Stomach (tissue), 8 donors: ENCODE measurements at regions not wholly inside any gene's neighbourhood (a gene's known extent, or its start where the extent isn't known, plus 50 kb on each side); places are given as distances from the start of the nearest gene placed in this dataset.

Experiments
- DNase-seq, 2 donors: peaks; one replicate each; pipeline versions ENCODE4 v3.0.0 to v3.0.0-alpha.2; 2013 to 2019
- H3K27ac ChIP-seq, 5 donors: fragments of 200-600 bp in 4 of 5; sonication (generic) in 4 of 5; one replicate each; pipeline ENCODE4 v1.5.1; 2013 to 2019; ENCODE audit warnings: mild to moderate bottlenecking in 1 of 5, moderate library complexity in 1 of 5
- H3K27me3 ChIP-seq, 3 donors: fragments of 200-600 bp; sonication (generic); one replicate each; pipeline ENCODE4 v1.5.1; 2017 to 2019; ENCODE audit warnings: mixed run types in 1 of 3
- H3K36me3 ChIP-seq, 4 donors: fragments of 200-600 bp; sonication (generic); 1 replicate in 3 of 4; 2 replicates in 1 of 4; pipeline ENCODE4 v1.5.1; 2016 to 2019
- H3K4me1 ChIP-seq, 4 donors: fragments of 200-600 bp; sonication (generic); one replicate each; pipeline ENCODE4 v1.5.1; 2016 to 2019
- H3K4me3 ChIP-seq, 4 donors: fragments of 200-600 bp; sonication (generic) in 3 of 4; one replicate each; pipeline ENCODE4 v1.5.1; 2016 to 2019; ENCODE audit warnings: mild to moderate bottlenecking in 1 of 4
- H3K9me3 ChIP-seq, 4 donors: fragments of 200-600 bp; sonication (generic); one replicate each; pipeline ENCODE4 v1.5.1; 2016 to 2019
- EP300 ChIP-seq: sonication (generic); formaldehyde crosslinking; IDR thresholded peaks from one replicate; pipeline ENCODE4 v1.6.1; 2017; ENCODE audit warnings: antibody characterized with exemption
- POLR2A ChIP-seq, 4 donors: fragments of 450-650 bp; IDR thresholded peaks; one replicate each; pipeline ENCODE4 v1.6.1; 2016; ENCODE audit warnings: antibody characterized with exemption in 4 of 4, control low read depth in 2 of 4, mild to moderate bottlenecking in 1 of 4, moderate library complexity in 1 of 4
- POLR2AphosphoS5 ChIP-seq, 3 donors: sonication (generic); formaldehyde crosslinking; IDR thresholded peaks; one replicate each; pipeline ENCODE4 v1.6.1; 2016; ENCODE audit warnings: antibody characterized with exemption in 3 of 3
- WGBS, 5 donors: extraction: QIAGEN DNeasy Blood & Tissue Kit in 3 of 5; methylation state at CpG; one replicate each; pipeline versions ENCODE4 v1.1.5 to v1.1.7; 2013 to 2018; 5-methylcytosine and 5-hydroxymethylcytosine counted together
- intact Hi-C: fragments of 100-400 bp; cut with DNase I; formaldehyde crosslinking; loops from one replicate; pipeline ENCODE4 v1.15.1; 2023; ENCODE audit warnings: low total_unique reads
- TF ChIP-seq, protein P1 (sequence below), 7 experiments: fragments of 450-650 bp in 4 of 7; fragments of 200-600 bp in 3 of 7; sonication (generic) in 3 of 7; IDR thresholded peaks; one replicate each; pipeline ENCODE4 v1.5.1; 2016 to 2019; ENCODE audit warnings: antibody characterized with exemption in 7 of 7, control low read depth in 2 of 7, mild to moderate bottlenecking in 1 of 7
- donor health status: healthy with polysubstance abuse.
- donor health status: Bipolar disorder and iron deficiency.
- donor health status: healthy.

DNA sequence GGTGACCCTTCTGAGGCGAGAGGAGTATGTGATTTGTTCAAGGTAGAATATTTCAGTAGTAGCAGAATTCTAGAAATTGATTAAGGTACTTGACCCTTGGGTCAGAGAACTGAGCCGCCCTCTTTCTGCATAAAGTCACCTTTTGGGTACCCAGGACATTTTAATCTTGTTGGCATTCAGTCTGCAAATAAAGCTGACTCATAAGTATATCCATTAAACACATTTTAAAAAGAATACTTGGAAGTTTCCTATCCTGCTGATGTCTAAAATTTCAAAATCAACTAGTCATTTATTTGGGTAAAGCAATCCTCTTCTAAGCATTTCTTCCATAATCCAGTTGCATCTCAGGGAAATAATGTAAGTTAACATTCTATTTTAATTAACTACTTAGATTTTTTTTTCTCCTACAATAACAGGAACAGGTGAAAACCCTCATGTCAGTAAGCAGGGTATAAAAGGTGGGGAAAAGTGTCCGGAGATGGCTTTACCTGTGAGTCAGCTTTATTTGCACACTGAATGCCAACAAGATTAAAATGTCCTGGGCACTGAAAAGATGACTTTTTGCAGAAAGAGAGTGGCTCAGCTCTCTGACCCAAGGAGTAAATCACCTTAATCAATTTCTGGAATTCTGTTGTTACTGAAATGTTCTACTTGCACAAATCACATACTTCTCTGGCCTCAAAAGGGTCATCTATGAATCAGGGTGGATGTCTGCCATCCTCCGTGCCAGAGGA, 78.7 kb upstream of the ITGA6 start:
- intact Hi-C loops = no loop called here
- H3K36me3 ChIP-seq = no peaks in the 10 kb centered on the region
- TF ChIP-seq EP300 (no peak), POLR2A (IDR thresholded peaks at IDR 0.05) (no peak), POLR2AphosphoS5 (IDR thresholded peaks at IDR 0.05) (no peak)
- TF ChIP-seq, protein P1, sequence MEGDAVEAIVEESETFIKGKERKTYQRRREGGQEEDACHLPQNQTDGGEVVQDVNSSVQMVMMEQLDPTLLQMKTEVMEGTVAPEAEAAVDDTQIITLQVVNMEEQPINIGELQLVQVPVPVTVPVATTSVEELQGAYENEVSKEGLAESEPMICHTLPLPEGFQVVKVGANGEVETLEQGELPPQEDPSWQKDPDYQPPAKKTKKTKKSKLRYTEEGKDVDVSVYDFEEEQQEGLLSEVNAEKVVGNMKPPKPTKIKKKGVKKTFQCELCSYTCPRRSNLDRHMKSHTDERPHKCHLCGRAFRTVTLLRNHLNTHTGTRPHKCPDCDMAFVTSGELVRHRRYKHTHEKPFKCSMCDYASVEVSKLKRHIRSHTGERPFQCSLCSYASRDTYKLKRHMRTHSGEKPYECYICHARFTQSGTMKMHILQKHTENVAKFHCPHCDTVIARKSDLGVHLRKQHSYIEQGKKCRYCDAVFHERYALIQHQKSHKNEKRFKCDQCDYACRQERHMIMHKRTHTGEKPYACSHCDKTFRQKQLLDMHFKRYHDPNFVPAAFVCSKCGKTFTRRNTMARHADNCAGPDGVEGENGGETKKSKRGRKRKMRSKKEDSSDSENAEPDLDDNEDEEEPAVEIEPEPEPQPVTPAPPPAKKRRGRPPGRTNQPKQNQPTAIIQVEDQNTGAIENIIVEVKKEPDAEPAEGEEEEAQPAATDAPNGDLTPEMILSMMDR (IDR thresholded peaks at IDR 0.05) = no peak
- peak overlapping the region; percentile 25 to 45 (median 28) for H3K27ac ChIP-seq
- no peak overlapping the region for H3K4me3 ChIP-seq
- no peaks in the 10 kb centered on the region for H3K27me3 ChIP-seq
- WGBS, 5 donors = 36 to 71% (median 45%) methylated on average over 4 of the region's 4 CpGs
- DNase-seq = no peak
- H3K9me3 ChIP-seq = peaks cover 0 to 14% (median 8%) of the 10 kb centered on the region in 4 donors
- H3K4me1 ChIP-seq = peaks cover 12 to 43% (median 14%) of the 10 kb centered on the region in 4 donors

DNA sequence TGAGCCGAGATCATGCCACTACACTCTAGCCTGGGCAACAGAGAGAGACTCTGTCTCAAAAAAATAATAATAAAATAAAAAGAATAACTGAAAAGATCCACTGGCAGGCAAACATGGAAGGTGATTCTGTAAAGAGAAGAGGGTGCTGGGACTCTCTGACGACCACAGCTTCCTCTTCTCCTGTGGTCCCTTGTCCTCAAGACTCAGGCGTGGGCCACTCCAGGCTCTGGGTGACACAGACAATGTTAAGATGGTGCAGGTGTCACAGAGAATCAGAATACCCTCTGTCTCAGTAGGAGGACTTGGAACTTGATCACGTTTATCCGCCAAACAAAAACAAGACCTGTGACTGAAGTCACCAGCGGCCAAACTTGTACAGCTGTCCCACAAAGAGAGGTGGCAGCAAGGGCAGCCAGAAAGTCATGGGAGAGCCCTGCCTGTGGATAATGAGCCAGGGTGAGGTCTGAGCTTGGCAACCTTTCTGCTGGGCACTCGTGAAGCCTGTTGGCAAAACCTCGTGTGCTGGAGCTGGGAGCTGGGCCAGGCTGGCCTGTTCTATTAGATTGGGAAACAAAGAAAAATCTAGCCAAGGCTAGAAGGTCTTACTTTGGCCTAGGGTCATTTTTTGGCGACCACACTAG, 76.4 kb upstream of the ITGA6 start:
- TF ChIP-seq, protein P1 (IDR thresholded peaks at IDR 0.05) = peak in 2 of 7 experiments; percentile 8 to 47
- TF ChIP-seq EP300 (no peak), POLR2A (IDR thresholded peaks at IDR 0.05) (no peak), POLR2AphosphoS5 (IDR thresholded peaks at IDR 0.05) (peak in 2 of 3 donors; percentile 41 to 75)
- Histone ChIP-seq H3K36me3 (no peaks in the 10 kb centered on the region), H3K4me1 (peaks cover 13 to 49% (median 19%) of the 10 kb centered on the region in 4 donors), H3K27ac (peak overlapping the region; percentile 59 to 85 (median 76)), H3K9me3 (peaks cover 0 to 5% (median 0%) of the 10 kb centered on the region in 4 donors), H3K4me3 (no peak overlapping the region), H3K27me3 (no peaks in the 10 kb centered on the region)
- WGBS, 5 donors = 37 to 52% (median 45%) methylated on average over 9 of the region's 9 CpGs
- peak in 1 of 2 donors; percentile 94 for DNase-seq
- intact Hi-C loops = no loop called here

DNA sequence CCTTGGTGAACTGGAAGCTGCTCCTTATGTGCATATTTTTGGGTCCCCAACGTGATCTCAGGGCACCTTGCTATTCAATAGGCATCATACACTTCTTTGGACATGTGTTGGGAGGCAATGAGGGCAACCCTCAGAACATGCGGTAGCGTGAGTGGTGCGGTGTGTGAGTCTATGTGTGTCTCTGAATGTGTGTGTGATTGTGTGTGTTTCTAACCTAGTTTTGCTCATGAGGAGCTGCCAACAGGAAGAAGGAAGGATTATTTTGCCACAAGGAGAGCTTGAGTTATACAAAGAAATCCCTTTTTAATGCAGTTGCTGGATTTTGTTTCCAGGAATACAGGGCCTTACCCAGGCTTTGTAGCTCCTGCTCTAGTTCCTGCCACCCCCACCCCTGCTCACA, 75.8 kb upstream of the ITGA6 start:
- Histone ChIP-seq H3K27me3 (no peaks in the 10 kb centered on the region), H3K27ac (peak overlapping the region; percentile 59 to 85 (median 76)), H3K36me3 (no peaks in the 10 kb centered on the region), H3K9me3 (peaks cover 0 to 5% (median 0%) of the 10 kb centered on the region in 4 donors), H3K4me1 (peaks cover 13 to 49% (median 19%) of the 10 kb centered on the region in 4 donors), H3K4me3 (no peak overlapping the region)
- TF ChIP-seq POLR2A (IDR thresholded peaks at IDR 0.05) (no peak), POLR2AphosphoS5 (IDR thresholded peaks at IDR 0.05) (no peak), EP300 (no peak)
- TF ChIP-seq, protein P1 (IDR thresholded peaks at IDR 0.05) = no peak
- no peak for DNase-seq
- intact Hi-C loops = no loop called here
- 34 to 66% (median 55%) methylated on average over 4 of the region's 4 CpGs for WGBS, 5 donors

DNA sequence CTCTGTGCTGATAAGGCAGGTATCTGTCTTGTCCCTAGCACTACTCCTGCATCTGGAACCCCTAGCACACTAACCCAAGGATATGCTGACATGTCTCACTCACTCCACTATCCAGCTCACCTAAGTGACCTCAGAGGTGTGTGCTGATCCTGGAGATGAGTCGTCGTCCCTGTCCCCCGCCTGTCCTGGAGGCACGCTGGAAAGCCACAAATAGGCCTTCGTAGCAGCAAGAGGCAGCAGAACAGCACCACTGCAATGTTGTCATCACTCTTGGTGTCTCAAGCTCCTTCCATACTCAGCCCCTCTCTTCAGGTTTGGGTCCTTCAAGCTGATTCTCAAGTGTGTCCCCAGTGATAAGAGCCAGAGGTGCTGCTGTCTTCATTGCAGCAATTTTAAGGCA, 73.0 kb upstream of the ITGA6 start:
- TF ChIP-seq POLR2AphosphoS5 (IDR thresholded peaks at IDR 0.05) = no peak
- no peak for TF ChIP-seq EP300
- no peak for TF ChIP-seq POLR2A (IDR thresholded peaks at IDR 0.05)
- TF ChIP-seq, protein P1 (IDR thresholded peaks at IDR 0.05) = no peak
- DNase-seq = no peak
- Histone ChIP-seq H3K9me3 (no peaks in the 10 kb centered on the region), H3K4me1 (peaks cover 12 to 37% (median 14%) of the 10 kb centered on the region in 4 donors), H3K36me3 (no peaks in the 10 kb centered on the region), H3K27ac (no peak overlapping the region), H3K27me3 (no peaks in the 10 kb centered on the region), H3K4me3 (no peak overlapping the region)
- WGBS, 5 donors = 63 to 84% (median 73%) methylated on average over 2 to 5 of the region's 5 CpGs
- intact Hi-C loops = no loop called here
